ENCODE measurements at regions not wholly inside any gene's neighbourhood (a gene's known extent, or its start where the extent isn't known, plus 50 kb on each side); places are given as distances from the start of the nearest gene placed in this dataset.

- no peak for DNase-seq (ENCODE audit: low spot score)
- in situ Hi-C loops (cut with MboI; ENCODE audit: low sequenced_read_pairs, unreplicated experiment), result no loop called here
- no peak for TF ChIP-seq CTCF (IDR thresholded peaks at IDR 0.05; ENCODE audit: borderline replicate concordance, control extremely low read depth, extremely low read depth, insufficient read depth, missing control alignments)
Observed at GRCh38 chr16:7820816-7821215, 488.2 kb downstream of the RBFOX1 start.

- no peak for TF ChIP-seq CTCF (IDR thresholded peaks at IDR 0.05; ENCODE audit: borderline replicate concordance, control extremely low read depth, extremely low read depth, insufficient read depth, missing control alignments)
- DNase-seq (ENCODE audit: low spot score), result no peak
- in situ Hi-C loops (cut with MboI; ENCODE audit: low sequenced_read_pairs, unreplicated experiment), result no loop called here
Observed at GRCh38 chr16:7805686-7806396, 473.2 kb downstream of the RBFOX1 start.

- DNase-seq (ENCODE audit: low spot score), result no peak
- no peak for TF ChIP-seq CTCF (IDR thresholded peaks at IDR 0.05; ENCODE audit: borderline replicate concordance, control extremely low read depth, extremely low read depth, insufficient read depth, missing control alignments)
- in situ Hi-C loops (cut with MboI; ENCODE audit: low sequenced_read_pairs, unreplicated experiment), result no loop called here
Observed at GRCh38 chr16:7804635-7805195, 472.1 kb downstream of the RBFOX1 start.

- in situ Hi-C loops (cut with MboI; ENCODE audit: low sequenced_read_pairs, unreplicated experiment), result no loop called here
- no peak for DNase-seq (ENCODE audit: low spot score)
- TF ChIP-seq CTCF (IDR thresholded peaks at IDR 0.05; ENCODE audit: borderline replicate concordance, control extremely low read depth, extremely low read depth, insufficient read depth, missing control alignments), result no peak
Observed at GRCh38 chr16:7792346-7792745, 459.7 kb downstream of the RBFOX1 start.

- no peak for TF ChIP-seq CTCF (IDR thresholded peaks at IDR 0.05; ENCODE audit: borderline replicate concordance, control extremely low read depth, extremely low read depth, insufficient read depth, missing control alignments)
- DNase-seq (ENCODE audit: low spot score), result no peak
- in situ Hi-C loops (cut with MboI; ENCODE audit: low sequenced_read_pairs, unreplicated experiment), result no loop called here
Observed at GRCh38 chr16:7791028-7791590, 458.5 kb downstream of the RBFOX1 start.

GRCh38 chr16:7775072-7775488, 442.4 kb downstream of the RBFOX1 start:
- no peak for DNase-seq (ENCODE audit: low spot score)
- no peak for TF ChIP-seq CTCF (IDR thresholded peaks at IDR 0.05; ENCODE audit: borderline replicate concordance, control extremely low read depth, extremely low read depth, insufficient read depth, missing control alignments)
- in situ Hi-C loops (cut with MboI; ENCODE audit: low sequenced_read_pairs, unreplicated experiment), result no loop called here
